DOHH2 (cell line): ENCODE measurements at regions not wholly inside any gene's neighbourhood (a gene's known extent, or its start where the extent isn't known, plus 50 kb on each side); places are given as distances from the start of the nearest gene placed in this dataset.

Source experiments
- H3F3A ChIP-seq: fragments of 200-600 bp; sonication (generic), shearing (Covaris generic); 2 replicates; pipeline ENCODE4 v1.6.0; 2016; ENCODE audit warnings: antibody characterized with exemption, mild to moderate bottlenecking; ENCODE audit not compliant: control insufficient read depth, insufficient read depth
- H3K27ac ChIP-seq: fragments of 200-600 bp; sonication (generic); 2 replicates; pipeline ENCODE4 v1.5.1; 2014; ENCODE audit warnings: low read depth, mild to moderate bottlenecking, low read length, moderate library complexity
- H3K27me3 ChIP-seq: fragments of 200-600 bp; sonication (generic); 2 replicates; pipeline ENCODE4 v1.6.1; 2014; ENCODE audit warnings: mild to moderate bottlenecking, low read length, mixed read lengths; ENCODE audit not compliant: control insufficient read depth
- H3K36me3 ChIP-seq: fragments of 200-600 bp; sonication (generic); 2 replicates; pipeline ENCODE4 v1.6.1; 2014; ENCODE audit warnings: mild to moderate bottlenecking, low read length, moderate library complexity, mixed read lengths; ENCODE audit not compliant: control insufficient read depth
- H3K4me1 ChIP-seq: fragments of 200-600 bp; sonication (generic); 2 replicates; pipeline ENCODE4 v1.6.1; 2014; ENCODE audit warnings: mild to moderate bottlenecking, low read length, mixed read lengths; ENCODE audit not compliant: control insufficient read depth
- H3K4me2 ChIP-seq: fragments of 200-600 bp; sonication (generic); 2 replicates; pipeline ENCODE4 v1.6.0; 2014; ENCODE audit warnings: mild to moderate bottlenecking, low read length, moderate library complexity
- H3K4me3 ChIP-seq: fragments of 200-600 bp; sonication (generic); 2 replicates; pipeline ENCODE4 v1.5.1; 2014; ENCODE audit warnings: mild to moderate bottlenecking, low read length, mixed read lengths
- H3K79me2 ChIP-seq: fragments of 200-600 bp; sonication (generic); 2 replicates; pipeline ENCODE4 v1.6.1; 2014; ENCODE audit warnings: mild to moderate bottlenecking, low read length, mixed read lengths; ENCODE audit not compliant: control insufficient read depth
- H3K9me2 ChIP-seq: fragments of 200-600 bp; sonication (generic); replicated peaks from 2 replicates; pipeline ENCODE4 v1.6.1; 2014; ENCODE audit warnings: mild to moderate bottlenecking, low read length, mixed read lengths; ENCODE audit not compliant: control insufficient read depth
- H3K9me3 ChIP-seq: fragments of 200-600 bp; sonication (generic); 2 replicates; pipeline ENCODE4 v1.6.1; 2014; ENCODE audit warnings: antibody characterized with exemption, low read length, mixed read lengths; ENCODE audit not compliant: control insufficient read depth, insufficient read depth
- H4K20me1 ChIP-seq: fragments of 200-600 bp; sonication (generic); 2 replicates; pipeline ENCODE4 v1.6.0; 2014; ENCODE audit warnings: low read depth, mild to moderate bottlenecking, antibody characterized with exemption, low read length, moderate library complexity; ENCODE audit not compliant: control insufficient read depth, insufficient read depth
- CTCF ChIP-seq: fragments of 200-600 bp; sonication (generic); IDR thresholded peaks from one replicate; pipeline ENCODE4 v1.5.1; 2014; ENCODE audit warnings: antibody characterized with exemption, mild to moderate bottlenecking, low read depth, low read length; ENCODE audit not compliant: poor library complexity, severe bottlenecking
- EZH2phosphoT487 ChIP-seq: fragments of 200-600 bp; sonication (generic); IDR thresholded peaks from 2 replicates; pipeline ENCODE4 v1.6.1; 2017; ENCODE audit warnings: borderline replicate concordance, mild to moderate bottlenecking, antibody characterized with exemption, low read length, moderate library complexity, mixed read lengths

- Histone ChIP-seq H3K9me2 (no peaks in the 10 kb centered on the region), H3K27me3 (no peaks in the 10 kb centered on the region), H3K4me2 (no peak overlapping the region), H3K36me3 (no peaks in the 10 kb centered on the region), H3K9me3 (no peaks in the 10 kb centered on the region), H3K27ac (no peak overlapping the region), H3K4me1 (no peaks in the 10 kb centered on the region), H3K4me3 (no peak overlapping the region), H4K20me1 (no peaks in the 10 kb centered on the region), H3F3A (no peaks in the 10 kb centered on the region), H3K79me2 (no peaks in the 10 kb centered on the region)
- TF ChIP-seq EZH2phosphoT487 (no peak), CTCF (no peak)
Observed at GRCh38 chr2:150212722-150213171, 274.7 kb downstream of the RND3 start.

GRCh38 chr2:150211164-150211631 lies 276.3 kb downstream of the RND3 start:
- H3K9me3 ChIP-seq: no peaks in the 10 kb centered on the region
- no peaks in the 10 kb centered on the region for H3K4me1 ChIP-seq
- no peak overlapping the region for H3K4me3 ChIP-seq
- no peak for TF ChIP-seq CTCF
- TF ChIP-seq EZH2phosphoT487: no peak
- H3F3A ChIP-seq: no peaks in the 10 kb centered on the region
- no peaks in the 10 kb centered on the region for H4K20me1 ChIP-seq
- H3K4me2 ChIP-seq: no peak overlapping the region
- no peaks in the 10 kb centered on the region for H3K27me3 ChIP-seq
- no peaks in the 10 kb centered on the region for H3K36me3 ChIP-seq
- H3K79me2 ChIP-seq: no peaks in the 10 kb centered on the region
- no peaks in the 10 kb centered on the region for H3K9me2 ChIP-seq
- no peak overlapping the region for H3K27ac ChIP-seq

- Histone ChIP-seq H3K27ac (no peak overlapping the region), H3F3A (no peaks in the 10 kb centered on the region), H3K4me2 (no peak overlapping the region), H3K4me1 (no peaks in the 10 kb centered on the region), H4K20me1 (no peaks in the 10 kb centered on the region), H3K36me3 (no peaks in the 10 kb centered on the region), H3K4me3 (no peak overlapping the region), H3K27me3 (no peaks in the 10 kb centered on the region), H3K9me3 (no peaks in the 10 kb centered on the region), H3K9me2 (no peaks in the 10 kb centered on the region), H3K79me2 (no peaks in the 10 kb centered on the region)
- no peak for TF ChIP-seq CTCF
- no peak for TF ChIP-seq EZH2phosphoT487
Observed at GRCh38 chr2:150209746-150210145, 277.7 kb downstream of the RND3 start.

- Histone ChIP-seq H3K9me3 (no peaks in the 10 kb centered on the region), H3K4me3 (no peak overlapping the region), H3K79me2 (no peaks in the 10 kb centered on the region), H3F3A (no peaks in the 10 kb centered on the region), H4K20me1 (no peaks in the 10 kb centered on the region), H3K4me2 (no peak overlapping the region), H3K27me3 (no peaks in the 10 kb centered on the region), H3K36me3 (no peaks in the 10 kb centered on the region), H3K9me2 (no peaks in the 10 kb centered on the region), H3K27ac (no peak overlapping the region), H3K4me1 (no peaks in the 10 kb centered on the region)
- TF ChIP-seq EZH2phosphoT487 (no peak), CTCF (no peak)
Observed at GRCh38 chr2:150208689-150209088, 278.8 kb downstream of the RND3 start.
